ENCODE measurements at regions not wholly inside any gene's neighbourhood (a gene's known extent, or its start where the extent isn't known, plus 50 kb on each side); places are given as distances from the start of the nearest gene placed in this dataset.

- no peak for DNase-seq (ENCODE audit: low read depth in 1 of 2, low spot score in 1 of 2)
- Histone ChIP-seq H3K4me3 (no peak overlapping the region), H3K4me1 (ENCODE audit: low read depth) (no peaks in the 10 kb centered on the region), H3K9me3 (ENCODE audit: low read depth) (no peaks in the 10 kb centered on the region), H3K27me3 (no peaks in the 10 kb centered on the region), H3K36me3 (no peaks in the 10 kb centered on the region), H3K27ac (no peak overlapping the region)
- TF ChIP-seq CTCF (IDR thresholded peaks at IDR 0.05; ENCODE audit: low read depth, low read length): no peak
These were observed 129.8 kb upstream of the TMEM132C start for GRCh38 chr12:128137140-128137539.

- no peak for TF ChIP-seq CTCF (IDR thresholded peaks at IDR 0.05; ENCODE audit: low read depth, low read length)
- no peaks in the 10 kb centered on the region for H3K27me3 ChIP-seq
- no peak for DNase-seq (ENCODE audit: low read depth in 1 of 2, low spot score in 1 of 2)
These were observed 128.8 kb upstream of the TMEM132C start for GRCh38 chr12:128138125-128138524.

GRCh38 chr12:128140551-128140950 is 126.4 kb upstream of the TMEM132C start:
- H3K27me3 ChIP-seq: no peaks in the 10 kb centered on the region
- no peak overlapping the region for H3K4me3 ChIP-seq
- no peak for DNase-seq (ENCODE audit: low read depth in 1 of 2, low spot score in 1 of 2)
- H3K9me3 ChIP-seq (ENCODE audit: low read depth): no peaks in the 10 kb centered on the region
- no peaks in the 10 kb centered on the region for H3K36me3 ChIP-seq
- H3K27ac ChIP-seq: no peak overlapping the region
- no peak for TF ChIP-seq CTCF (IDR thresholded peaks at IDR 0.05; ENCODE audit: low read depth, low read length)
- no peaks in the 10 kb centered on the region for H3K4me1 ChIP-seq (ENCODE audit: low read depth)

More at GRCh38 chr12:128138125-128138524, 128.8 kb upstream of the TMEM132C start:
- no peak overlapping the region for H3K4me3 ChIP-seq
- H3K27ac ChIP-seq: no peak overlapping the region
- H3K36me3 ChIP-seq: no peaks in the 10 kb centered on the region
- no peaks in the 10 kb centered on the region for H3K9me3 ChIP-seq (ENCODE audit: low read depth)
- no peaks in the 10 kb centered on the region for H3K4me1 ChIP-seq (ENCODE audit: low read depth)

- DNase-seq (ENCODE audit: low read depth in 1 of 2, low spot score in 1 of 2): no peak
- TF ChIP-seq CTCF (IDR thresholded peaks at IDR 0.05; ENCODE audit: low read depth, low read length): no peak
- H3K9me3 ChIP-seq (ENCODE audit: low read depth): no peaks in the 10 kb centered on the region
- no peaks in the 10 kb centered on the region for H3K4me1 ChIP-seq (ENCODE audit: low read depth)
- H3K27ac ChIP-seq: no peak overlapping the region
- no peaks in the 10 kb centered on the region for H3K27me3 ChIP-seq
- no peaks in the 10 kb centered on the region for H3K36me3 ChIP-seq
- no peak overlapping the region for H3K4me3 ChIP-seq
These were observed 116.0 kb upstream of the TMEM132C start for GRCh38 chr12:128150961-128151360.

- no peak for TF ChIP-seq CTCF (IDR thresholded peaks at IDR 0.05; ENCODE audit: low read depth, low read length)
- H3K27ac ChIP-seq: no peak overlapping the region
- H3K4me3 ChIP-seq: no peak overlapping the region
- no peaks in the 10 kb centered on the region for H3K36me3 ChIP-seq
- no peaks in the 10 kb centered on the region for H3K9me3 ChIP-seq (ENCODE audit: low read depth)
- H3K4me1 ChIP-seq (ENCODE audit: low read depth): no peaks in the 10 kb centered on the region
- DNase-seq (ENCODE audit: low read depth in 1 of 2, low spot score in 1 of 2): no peak
- no peaks in the 10 kb centered on the region for H3K27me3 ChIP-seq
These were observed 111.4 kb upstream of the TMEM132C start for GRCh38 chr12:128155571-128155970.

- no peak overlapping the region for H3K4me3 ChIP-seq
- no peak for DNase-seq (ENCODE audit: low read depth in 1 of 2, low spot score in 1 of 2)
- H3K27ac ChIP-seq: no peak overlapping the region
- H3K9me3 ChIP-seq (ENCODE audit: low read depth): no peaks in the 10 kb centered on the region
- TF ChIP-seq CTCF (IDR thresholded peaks at IDR 0.05; ENCODE audit: low read depth, low read length): no peak
- no peaks in the 10 kb centered on the region for H3K36me3 ChIP-seq
- H3K4me1 ChIP-seq (ENCODE audit: low read depth): no peaks in the 10 kb centered on the region
- no peaks in the 10 kb centered on the region for H3K27me3 ChIP-seq
These were observed 103.9 kb upstream of the TMEM132C start for GRCh38 chr12:128163086-128163485.
